Stimulated activated effector memory CD8-positive, alpha-beta T cell treated with anti-CD3 and anti-CD28 coated beads, Interleukin-12 subunit alpha, Interleukin-12 subunit beta, amount 100 ng/mL, for 72 hours (primary cell): ENCODE measurements at regions not wholly inside any gene's neighbourhood (a gene's known extent, or its start where the extent isn't known, plus 50 kb on each side); places are given as distances from the start of the nearest gene placed in this dataset.
"Not testable (repeated sequence)": the region's sequence is repeated elsewhere in the genome, so short reads cannot be mapped to it uniquely, and the experiment has no call there.

ENCODE experiments used
- ATAC-seq: fragments of 150-1000 bp; cut with Tn5 transposase; 2 replicates; pipeline ENCODE4 v1.10.0; 2021
- DNase-seq, 2 donors: peaks; one replicate each; pipeline ENCODE4 v3.0.0; 2021 to 2022; ENCODE audit warnings: low spot score in 2 of 2
- H3K27ac Mint-ChIP-seq: one replicate; pipeline ENCODE4 v1.8.0; 2022; ENCODE audit warnings: mild to moderate bottlenecking, mixed read lengths
- H3K36me3 Mint-ChIP-seq: one replicate; pipeline ENCODE4 v1.8.0; 2022; ENCODE audit warnings: mild to moderate bottlenecking, mixed read lengths
- H3K4me1 Mint-ChIP-seq: one replicate; pipeline ENCODE4 v1.8.0; 2022; ENCODE audit warnings: mixed read lengths
- H3K4me3 Mint-ChIP-seq: one replicate; pipeline ENCODE4 v1.8.0; 2022; ENCODE audit warnings: mild to moderate bottlenecking, mixed read lengths
- H3K9me3 Mint-ChIP-seq: one replicate; pipeline ENCODE4 v1.8.0; 2022; ENCODE audit warnings: mixed read lengths

- H3K27ac Mint-ChIP-seq: peak overlapping the region; percentile 26
- not testable (repeated sequence) for H3K36me3 Mint-ChIP-seq, H3K9me3 Mint-ChIP-seq, ATAC-seq, H3K4me1 Mint-ChIP-seq, DNase-seq, H3K4me3 Mint-ChIP-seq
These were observed 193.5 kb upstream of the ATP6AP2 start for GRCh38 chrX:40387311-40387710.

- Mint-ChIP-seq H3K4me3 (no peak overlapping the region), H3K36me3 (no peaks in the 10 kb centered on the region), H3K9me3 (no peaks in the 10 kb centered on the region), H3K4me1 (no peaks in the 10 kb centered on the region), H3K27ac (no peak overlapping the region)
- ATAC-seq (no peak), DNase-seq (no peak)
These were observed 195.1 kb upstream of the ATP6AP2 start for GRCh38 chrX:40385682-40386081.

DNA sequence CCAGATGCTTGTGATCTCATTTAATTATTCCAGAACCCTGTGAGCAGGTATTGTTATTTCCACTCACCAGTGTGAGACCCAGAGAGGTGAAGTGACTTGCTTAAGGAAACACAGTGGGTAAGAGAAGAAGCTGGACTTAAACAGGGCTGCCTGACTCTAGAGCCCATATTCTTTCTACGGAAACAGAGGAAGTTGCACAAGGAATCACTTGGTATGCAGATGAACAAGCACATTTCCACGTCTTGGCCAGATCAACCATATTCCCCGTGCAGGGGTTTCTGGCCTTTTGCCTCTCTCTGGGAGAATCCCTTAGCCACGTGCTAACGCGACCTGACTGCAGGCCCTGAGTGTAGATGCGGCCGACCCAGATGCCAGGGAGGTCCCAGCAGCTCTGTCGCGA is 195.5 kb upstream of the ATP6AP2 start:
- DNase-seq (no peak), ATAC-seq (no peak)
- Mint-ChIP-seq H3K27ac (no peak overlapping the region), H3K36me3 (no peaks in the 10 kb centered on the region), H3K4me3 (no peak overlapping the region), H3K4me1 (no peaks in the 10 kb centered on the region), H3K9me3 (no peaks in the 10 kb centered on the region)

- ATAC-seq (no peak), DNase-seq (no peak)
- no peaks in the 10 kb centered on the region for H3K36me3 Mint-ChIP-seq
- no peaks in the 10 kb centered on the region for H3K4me1 Mint-ChIP-seq
- H3K27ac Mint-ChIP-seq: no peak overlapping the region
- H3K9me3 Mint-ChIP-seq: no peaks in the 10 kb centered on the region
- no peak overlapping the region for H3K4me3 Mint-ChIP-seq
These were observed 196.8 kb upstream of the ATP6AP2 start for GRCh38 chrX:40383969-40384368.

DNA sequence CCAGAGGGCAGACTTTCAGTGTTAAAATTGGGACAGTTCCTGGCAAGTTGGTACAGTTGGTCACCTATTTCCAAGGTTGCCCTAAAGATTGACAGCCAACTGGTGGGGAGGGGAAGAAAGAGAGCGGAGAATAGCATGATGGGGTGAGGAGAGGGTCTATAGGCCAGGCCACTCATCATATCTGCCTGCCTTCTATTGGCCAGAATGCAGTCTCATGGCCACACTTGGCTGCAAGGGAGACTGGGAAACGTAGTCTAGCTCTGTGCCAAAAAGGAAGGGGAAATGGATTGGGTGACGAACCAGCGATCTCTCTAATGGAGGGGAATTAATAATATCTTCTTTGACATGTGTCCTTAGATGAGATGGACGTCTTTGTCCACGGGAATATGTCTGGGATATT is 197.4 kb upstream of the ATP6AP2 start:
- H3K4me3 Mint-ChIP-seq: no peak overlapping the region
- no peaks in the 10 kb centered on the region for H3K4me1 Mint-ChIP-seq
- no peaks in the 10 kb centered on the region for H3K9me3 Mint-ChIP-seq
- no peak overlapping the region for H3K27ac Mint-ChIP-seq
- H3K36me3 Mint-ChIP-seq: no peaks in the 10 kb centered on the region
- DNase-seq (no peak), ATAC-seq (no peak)

GRCh38 chrX:40380655-40381488 is 199.9 kb upstream of the ATP6AP2 start:
- Mint-ChIP-seq H3K27ac (no peak overlapping the region), H3K4me1 (no peaks in the 10 kb centered on the region), H3K9me3 (no peaks in the 10 kb centered on the region), H3K4me3 (no peak overlapping the region), H3K36me3 (no peaks in the 10 kb centered on the region)
- DNase-seq (no peak), ATAC-seq (no peak)

- Mint-ChIP-seq H3K27ac (no peak overlapping the region), H3K9me3 (no peaks in the 10 kb centered on the region), H3K4me3 (no peak overlapping the region), H3K4me1 (no peaks in the 10 kb centered on the region), H3K36me3 (no peaks in the 10 kb centered on the region)
- ATAC-seq (no peak), DNase-seq (no peak)
These were observed 203.1 kb upstream of the ATP6AP2 start for GRCh38 chrX:40377684-40378083.

DNA sequence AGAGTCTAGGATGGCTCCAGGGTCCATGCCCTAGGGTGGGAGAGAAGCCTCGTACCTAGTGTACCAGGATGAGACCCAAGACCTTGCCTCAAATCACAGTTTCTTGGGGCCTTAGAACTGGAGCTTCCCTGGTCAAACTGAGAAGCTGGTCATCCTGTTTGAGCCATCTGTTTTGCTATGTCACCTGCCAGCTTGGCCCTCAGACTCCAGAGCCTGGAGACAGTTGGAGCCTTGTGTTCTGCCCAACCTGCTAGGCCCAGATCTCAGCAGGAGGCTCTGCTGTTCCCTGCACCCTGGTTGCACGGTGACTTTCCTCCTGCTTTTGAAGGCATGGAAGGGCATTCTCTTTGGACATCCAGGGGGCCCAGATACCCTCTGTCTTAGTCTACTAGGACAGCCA is 206.3 kb upstream of the ATP6AP2 start:
- no peak for ATAC-seq
- Mint-ChIP-seq H3K27ac (no peak overlapping the region), H3K4me1 (no peaks in the 10 kb centered on the region), H3K4me3 (no peak overlapping the region), H3K36me3 (no peaks in the 10 kb centered on the region), H3K9me3 (no peaks in the 10 kb centered on the region)
- DNase-seq: no peak

DNA sequence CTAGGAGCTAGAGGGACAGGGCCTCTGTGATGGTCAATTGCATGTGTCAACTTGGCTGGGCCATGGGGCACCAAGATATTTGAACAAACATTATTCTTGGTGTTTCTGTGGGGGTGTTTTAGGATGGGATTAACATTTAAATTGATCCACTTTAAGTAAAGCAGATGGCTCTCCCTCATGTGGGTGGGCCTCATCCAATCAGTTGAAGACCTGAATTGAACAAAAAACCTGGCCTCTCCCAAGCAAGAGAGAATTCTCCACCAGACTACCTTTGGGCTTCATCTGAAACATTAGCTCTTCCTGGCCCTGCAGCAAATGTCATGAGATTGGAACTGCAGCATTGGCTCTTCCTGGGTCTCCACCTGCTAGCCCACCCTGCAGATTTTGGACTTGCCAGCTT is 207.1 kb upstream of the ATP6AP2 start:
- H3K36me3 Mint-ChIP-seq: no peaks in the 10 kb centered on the region
- ATAC-seq: no peak
- DNase-seq: no peak
- no peak overlapping the region for H3K4me3 Mint-ChIP-seq
- H3K27ac Mint-ChIP-seq: no peak overlapping the region
- H3K9me3 Mint-ChIP-seq: no peaks in the 10 kb centered on the region
- H3K4me1 Mint-ChIP-seq: no peaks in the 10 kb centered on the region

GRCh38 chrX:40373025-40373424 is 207.7 kb upstream of the ATP6AP2 start:
- Mint-ChIP-seq H3K4me3 (no peak overlapping the region), H3K9me3 (no peaks in the 10 kb centered on the region), H3K4me1 (no peaks in the 10 kb centered on the region), H3K36me3 (no peaks in the 10 kb centered on the region), H3K27ac (no peak overlapping the region)
- DNase-seq (no peak), ATAC-seq (no peak)

GRCh38 chrX:40371376-40371775 is 209.4 kb upstream of the ATP6AP2 start:
- DNase-seq (no peak), ATAC-seq (no peak)
- Mint-ChIP-seq H3K36me3 (no peaks in the 10 kb centered on the region), H3K9me3 (no peaks in the 10 kb centered on the region), H3K4me3 (no peak overlapping the region), H3K27ac (no peak overlapping the region), H3K4me1 (no peaks in the 10 kb centered on the region)

DNA sequence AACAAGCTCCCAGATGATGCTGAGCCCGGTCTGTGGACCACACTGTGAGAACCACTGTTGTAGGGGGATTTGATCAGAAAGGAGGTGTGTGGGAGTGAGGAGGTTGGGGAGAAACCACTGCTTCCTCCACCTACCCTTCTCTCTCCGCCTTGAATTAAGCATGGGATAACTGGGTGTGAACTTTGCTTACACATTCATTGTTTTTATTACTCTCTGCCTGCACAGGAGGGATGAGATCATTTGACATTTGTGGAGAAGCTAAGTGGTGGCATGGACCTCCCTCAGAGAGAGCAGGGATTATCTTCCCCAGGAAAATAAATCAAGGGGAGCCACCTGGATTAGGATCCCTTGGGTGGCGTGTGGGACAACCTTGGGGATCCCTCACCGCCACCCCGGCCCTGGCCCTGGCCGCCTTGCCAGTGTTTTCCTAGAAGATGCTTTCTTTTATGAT is 212.1 kb upstream of the ATP6AP2 start:
- Mint-ChIP-seq H3K4me1 (no peaks in the 10 kb centered on the region), H3K4me3 (no peak overlapping the region), H3K9me3 (no peaks in the 10 kb centered on the region), H3K27ac (no peak overlapping the region), H3K36me3 (no peaks in the 10 kb centered on the region)
- DNase-seq (no peak), ATAC-seq (no peak)

GRCh38 chrX:40366661-40367060 is 214.1 kb upstream of the ATP6AP2 start:
- ATAC-seq: no peak
- H3K36me3 Mint-ChIP-seq: no peaks in the 10 kb centered on the region
- H3K9me3 Mint-ChIP-seq: no peaks in the 10 kb centered on the region
- no peak overlapping the region for H3K27ac Mint-ChIP-seq
- no peak for DNase-seq
- no peak overlapping the region for H3K4me3 Mint-ChIP-seq
- no peaks in the 10 kb centered on the region for H3K4me1 Mint-ChIP-seq

DNA sequence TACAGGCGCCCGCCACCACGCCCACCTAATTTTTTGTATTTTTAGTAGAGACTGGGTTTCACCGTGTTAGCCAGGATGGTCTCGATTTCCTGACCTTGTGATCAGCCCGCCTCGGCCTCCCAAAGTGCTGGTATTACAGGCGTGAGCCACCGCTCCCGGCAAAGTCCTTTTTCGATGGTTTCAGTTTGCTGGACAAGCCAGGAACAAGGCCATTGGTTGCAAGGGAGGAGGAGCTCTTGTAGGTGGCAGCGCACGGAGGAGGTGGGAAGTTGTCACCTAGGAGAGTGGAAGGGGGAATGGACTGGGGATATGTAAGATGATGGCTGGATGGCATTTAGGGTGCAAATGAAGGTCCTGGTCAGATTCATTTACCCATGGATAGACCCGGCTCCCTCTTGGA is 218.5 kb upstream of the ATP6AP2 start:
- H3K36me3 Mint-ChIP-seq, H3K27ac Mint-ChIP-seq, H3K4me3 Mint-ChIP-seq, H3K9me3 Mint-ChIP-seq, H3K4me1 Mint-ChIP-seq, DNase-seq, ATAC-seq: not testable (repeated sequence)

GRCh38 chrX:40360557-40360956 is 220.2 kb upstream of the ATP6AP2 start:
- H3K4me3 Mint-ChIP-seq: no peak overlapping the region
- no peak overlapping the region for H3K27ac Mint-ChIP-seq
- H3K36me3 Mint-ChIP-seq: no peaks in the 10 kb centered on the region
- DNase-seq (no peak), ATAC-seq (no peak)
- no peaks in the 10 kb centered on the region for H3K4me1 Mint-ChIP-seq
- H3K9me3 Mint-ChIP-seq: no peaks in the 10 kb centered on the region

- no peaks in the 10 kb centered on the region for H3K4me1 Mint-ChIP-seq
- no peak for DNase-seq
- no peak for ATAC-seq
- H3K9me3 Mint-ChIP-seq: no peaks in the 10 kb centered on the region
- no peaks in the 10 kb centered on the region for H3K36me3 Mint-ChIP-seq
- no peak overlapping the region for H3K27ac Mint-ChIP-seq
- no peak overlapping the region for H3K4me3 Mint-ChIP-seq
These were observed 221.2 kb upstream of the ATP6AP2 start for GRCh38 chrX:40359593-40359992.
